NCI-H1105 (cell line): ENCODE measurements at regions not wholly inside any gene's neighbourhood (a gene's known extent, or its start where the extent isn't known, plus 50 kb on each side); places are given as distances from the start of the nearest gene placed in this dataset.

ENCODE experiments used
- DNase-seq: peaks from one replicate; lab custom pipeline; 2025; lab: John Stamatoyannopoulos, UW

DNA sequence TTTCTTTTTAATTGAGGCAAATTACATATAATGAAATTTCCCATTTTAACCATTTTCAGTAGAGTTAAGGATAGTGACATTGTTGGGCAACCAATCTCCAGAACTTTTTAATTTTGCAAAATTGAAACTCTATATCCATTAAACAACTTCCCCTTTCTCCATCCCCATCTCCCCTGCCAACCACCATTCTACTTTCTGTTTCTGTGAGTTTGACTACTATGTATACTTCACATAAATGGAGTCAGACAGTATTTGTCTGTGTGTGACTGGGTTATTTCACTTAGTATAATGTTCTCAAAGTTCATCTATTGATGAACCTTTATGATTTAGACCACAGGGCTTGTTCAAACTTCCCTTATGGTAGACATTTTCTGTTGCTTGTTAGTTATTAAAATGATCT, 364.5 kb upstream of the MAD2L1 start:
- DNase-seq, result no peak

DNA sequence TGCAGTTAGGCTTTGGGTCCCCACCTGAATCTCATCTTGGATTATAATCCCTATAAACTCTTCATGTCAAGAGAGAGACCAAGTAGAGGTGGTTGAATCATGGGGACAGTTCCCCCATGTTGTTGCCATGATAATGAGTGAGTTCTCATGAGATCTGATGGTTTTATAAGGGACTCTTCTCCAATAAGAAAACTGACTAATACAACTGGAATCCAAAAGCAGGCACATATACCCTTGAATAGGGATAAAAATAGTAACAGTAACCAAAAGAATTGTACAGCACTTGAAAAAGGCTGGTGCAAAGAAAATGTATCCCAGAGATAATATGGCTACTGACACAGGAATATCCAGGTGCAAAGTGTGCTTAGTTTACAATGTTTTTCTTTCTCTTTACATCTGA, 351.5 kb upstream of the MAD2L1 start:
- DNase-seq, result no peak

DNA sequence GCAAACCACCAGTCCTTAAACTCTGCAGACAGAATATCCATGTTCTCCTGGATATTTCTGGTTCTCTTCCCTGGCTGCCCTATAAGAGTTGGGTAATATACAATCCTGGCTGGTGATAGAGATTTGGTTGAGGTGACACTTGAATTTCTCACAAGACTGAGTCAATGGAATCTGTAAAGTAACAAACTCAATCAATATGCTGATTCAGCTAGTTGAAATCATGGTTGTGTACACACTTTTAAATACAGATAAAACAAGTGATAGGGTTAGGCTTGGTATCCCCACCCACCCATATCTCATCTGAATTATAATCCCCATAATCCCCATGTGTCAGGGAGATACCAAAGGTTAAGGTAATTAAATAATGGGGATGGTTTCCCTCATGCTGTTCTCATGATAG, 349.2 kb upstream of the MAD2L1 start:
- DNase-seq, result no peak

DNA sequence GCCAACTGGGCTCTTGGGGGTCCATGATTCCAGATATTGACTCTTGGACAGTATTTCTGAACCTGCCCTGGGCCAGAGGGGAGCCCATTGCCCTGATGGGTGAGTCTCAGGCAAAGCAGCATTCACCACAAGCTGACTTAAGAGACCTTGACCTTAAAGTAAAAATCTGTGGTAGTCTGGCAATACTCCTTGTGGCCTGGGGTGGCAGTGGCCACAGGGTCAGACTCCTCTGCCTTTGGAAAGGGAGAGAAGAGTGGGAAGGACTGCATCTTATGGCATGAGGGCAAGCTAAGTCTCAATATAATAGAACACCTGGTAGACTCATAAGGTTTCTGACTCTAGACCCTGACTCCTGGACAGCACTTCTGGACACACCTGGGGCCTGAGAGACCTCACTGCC, 340.3 kb upstream of the MAD2L1 start:
- DNase-seq, result no peak

DNA sequence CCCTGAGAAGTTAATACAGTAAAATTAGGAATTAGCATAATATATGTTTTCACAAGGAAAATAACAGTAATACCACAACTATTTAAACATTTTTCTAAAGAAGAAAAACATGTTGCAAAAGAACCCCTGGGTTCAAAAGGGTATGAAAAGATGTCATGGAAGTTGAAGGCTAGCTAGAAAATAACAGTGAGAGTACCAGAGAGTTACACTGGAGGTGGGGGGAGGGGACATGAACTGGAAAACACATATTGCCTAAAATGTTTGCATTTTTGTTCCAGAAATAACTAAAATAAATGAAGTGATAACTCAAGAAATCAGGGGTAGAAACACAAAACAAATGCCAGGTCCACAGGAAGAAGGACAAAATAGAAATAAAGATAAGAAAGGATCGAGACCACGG, 336.6 kb upstream of the MAD2L1 start:
- no peak for DNase-seq

DNA sequence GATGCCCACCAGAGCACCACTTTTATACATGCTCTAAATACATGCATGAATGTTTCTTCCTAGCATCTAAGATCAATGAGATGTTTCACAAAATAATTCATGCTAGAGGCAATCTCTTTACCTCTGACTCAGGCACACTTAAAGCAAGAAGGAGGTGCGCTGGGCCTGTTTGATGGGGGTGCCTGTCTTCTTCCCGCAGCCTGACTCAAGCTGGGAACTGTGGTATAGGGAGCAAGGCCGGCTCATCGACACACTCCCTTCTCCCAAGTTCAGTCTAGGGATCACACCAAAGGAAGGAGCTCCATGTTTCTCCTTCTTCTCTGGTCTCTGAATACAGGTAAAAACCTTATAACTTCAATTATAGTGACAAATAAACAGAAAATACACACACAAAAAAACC, 333.8 kb upstream of the MAD2L1 start:
- DNase-seq, result no peak

DNA sequence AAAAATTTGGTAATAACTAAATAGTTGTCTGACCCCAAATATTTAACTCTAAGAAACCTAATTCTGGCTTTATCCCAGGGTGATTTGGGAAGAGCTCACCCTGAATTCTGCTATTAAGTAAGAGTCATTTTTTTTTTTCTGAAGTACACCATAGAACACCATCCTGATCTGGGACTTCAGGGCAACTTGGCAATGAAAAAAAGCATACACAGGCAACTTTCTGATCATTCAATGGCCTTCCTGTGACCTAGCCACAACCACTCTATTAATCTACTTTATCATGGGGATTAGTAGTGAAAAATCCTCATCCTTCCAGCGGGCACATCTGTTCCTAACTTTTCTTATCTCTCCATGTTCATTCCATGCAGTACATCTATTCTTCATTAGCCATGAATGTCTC, 333.2 kb upstream of the MAD2L1 start:
- DNase-seq, result no peak

DNA sequence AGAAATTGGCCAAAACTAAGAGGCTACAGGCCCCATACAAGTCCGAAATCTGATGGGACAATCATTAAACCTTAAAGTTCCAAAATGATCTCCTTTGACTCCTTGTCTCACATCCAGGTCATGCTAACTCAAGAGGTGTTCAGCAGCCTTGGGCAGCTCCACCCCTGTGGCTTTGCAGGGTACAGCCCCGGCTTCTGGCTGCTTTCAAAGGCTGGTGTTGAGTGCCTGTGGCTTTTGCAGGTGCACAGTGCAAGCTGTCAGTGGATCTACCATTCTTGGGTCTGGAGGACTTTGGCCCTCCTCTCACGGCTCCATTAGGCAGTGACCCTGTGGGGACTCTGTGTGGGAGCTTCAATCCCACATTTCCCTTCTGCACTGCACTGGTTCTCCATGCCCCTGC, 329.1 kb upstream of the MAD2L1 start:
- DNase-seq, result no peak

DNA sequence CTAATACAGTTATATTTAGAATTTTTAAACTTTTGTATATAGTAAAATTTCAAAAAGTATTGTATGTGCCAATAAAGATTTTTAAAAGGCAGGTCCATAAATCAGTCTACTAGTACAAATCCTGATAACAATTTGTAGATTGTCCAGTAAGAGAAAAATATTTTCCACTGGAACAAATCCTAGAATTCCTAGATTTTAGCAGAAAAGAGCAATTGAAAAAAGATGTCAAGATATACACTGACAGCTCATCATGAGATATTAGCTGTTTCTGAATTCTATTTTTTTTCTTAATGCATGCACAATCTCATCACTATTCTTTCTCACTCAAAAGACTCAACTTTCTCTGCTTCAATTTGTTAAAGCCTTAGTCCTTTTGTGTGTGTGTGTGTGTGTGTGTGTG, 289.2 kb upstream of the MAD2L1 start:
- no peak for DNase-seq

DNA sequence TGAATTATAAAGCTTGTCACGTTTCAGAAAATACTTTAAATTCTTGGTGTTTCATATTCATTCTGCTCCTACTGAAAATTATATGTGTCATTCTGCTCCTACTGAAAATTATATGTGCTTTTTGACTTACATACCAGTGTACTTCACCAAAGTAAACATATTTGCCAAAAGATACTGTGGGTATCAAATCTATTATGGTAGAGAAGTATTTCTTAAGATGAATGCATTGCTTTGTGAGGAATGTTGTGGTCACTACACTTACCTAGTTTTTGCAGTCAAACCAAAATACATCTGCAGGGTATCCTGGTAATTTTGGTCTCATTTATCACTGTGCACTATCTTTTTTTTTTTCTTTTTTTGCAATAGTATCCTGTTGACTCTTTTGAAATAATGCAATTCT, 287.7 kb upstream of the MAD2L1 start:
- DNase-seq, result no peak

DNA sequence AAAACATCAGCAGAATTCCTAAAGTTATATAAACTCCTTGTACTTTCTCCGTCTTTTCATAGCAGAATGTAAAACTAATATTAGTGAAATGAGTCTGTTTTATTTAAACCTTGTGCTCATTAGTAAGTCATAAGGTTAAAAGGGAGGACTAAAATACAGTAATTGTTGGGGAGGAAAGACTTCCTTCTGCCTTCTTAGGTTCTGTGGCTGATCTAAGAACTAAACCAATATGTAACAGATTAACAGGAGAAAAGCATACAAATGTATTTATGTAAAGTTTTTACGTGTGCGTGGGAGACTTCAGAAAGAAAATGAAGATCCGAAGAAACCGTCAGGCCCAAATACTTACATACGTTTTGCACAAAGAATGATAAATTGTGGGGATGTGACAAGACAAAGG, 286.6 kb upstream of the MAD2L1 start:
- DNase-seq, result no peak

DNA sequence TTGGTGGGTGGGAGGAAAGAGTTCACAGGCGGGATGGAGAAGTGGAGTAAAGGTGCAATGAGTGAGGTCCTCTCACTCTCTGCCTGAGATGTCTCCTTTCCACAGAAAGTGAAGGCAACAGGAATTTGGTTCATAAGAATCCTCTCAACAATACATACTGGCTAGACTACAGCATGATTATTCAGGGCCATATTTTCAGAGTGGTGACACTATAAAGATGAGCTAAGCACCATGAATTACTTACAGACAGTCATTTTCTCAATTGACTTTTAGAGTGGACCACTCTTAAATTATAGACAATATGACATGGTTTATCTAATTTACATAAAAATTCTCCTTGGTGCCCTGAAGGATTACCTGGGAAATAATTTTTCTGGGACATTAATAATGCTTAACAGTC, 286.1 kb upstream of the MAD2L1 start:
- DNase-seq, result no peak

DNA sequence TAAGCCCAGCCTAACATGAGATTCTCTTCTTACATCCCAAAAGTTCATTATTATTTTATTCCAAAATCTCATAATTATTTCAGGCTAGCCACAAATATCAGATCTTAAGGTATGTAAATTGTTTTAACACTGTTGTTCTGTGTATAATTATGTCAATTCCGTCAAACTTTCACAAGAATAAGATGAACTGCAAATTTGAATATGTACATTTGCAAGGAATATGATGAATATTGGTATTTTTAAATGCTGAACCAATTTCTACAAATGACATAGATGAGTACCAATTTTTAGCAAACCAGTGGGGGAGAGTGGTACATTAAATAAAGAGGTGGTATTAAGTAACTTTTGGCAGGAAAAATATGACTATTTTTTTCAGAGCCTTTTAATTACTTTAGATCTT, 282.3 kb upstream of the MAD2L1 start:
- DNase-seq, result no peak

DNA sequence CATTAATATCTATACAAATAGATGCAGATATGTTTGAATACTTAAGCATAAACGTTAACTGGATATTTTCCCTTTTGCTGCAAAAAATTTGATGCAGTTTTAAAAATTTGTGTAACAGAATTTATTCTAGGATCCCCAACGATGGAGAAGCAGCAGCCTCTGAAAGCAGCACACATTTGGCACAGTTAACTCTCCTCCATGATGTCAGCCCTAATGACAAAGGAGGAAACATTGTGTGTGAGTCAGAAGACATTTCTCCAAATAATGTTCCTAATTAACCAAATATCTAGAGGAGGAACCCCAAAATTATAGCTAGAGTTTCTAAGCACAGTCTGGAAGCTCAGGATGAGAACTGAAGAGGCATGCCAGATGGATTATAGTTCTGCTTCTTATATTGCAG, 281.9 kb upstream of the MAD2L1 start:
- no peak for DNase-seq

DNA sequence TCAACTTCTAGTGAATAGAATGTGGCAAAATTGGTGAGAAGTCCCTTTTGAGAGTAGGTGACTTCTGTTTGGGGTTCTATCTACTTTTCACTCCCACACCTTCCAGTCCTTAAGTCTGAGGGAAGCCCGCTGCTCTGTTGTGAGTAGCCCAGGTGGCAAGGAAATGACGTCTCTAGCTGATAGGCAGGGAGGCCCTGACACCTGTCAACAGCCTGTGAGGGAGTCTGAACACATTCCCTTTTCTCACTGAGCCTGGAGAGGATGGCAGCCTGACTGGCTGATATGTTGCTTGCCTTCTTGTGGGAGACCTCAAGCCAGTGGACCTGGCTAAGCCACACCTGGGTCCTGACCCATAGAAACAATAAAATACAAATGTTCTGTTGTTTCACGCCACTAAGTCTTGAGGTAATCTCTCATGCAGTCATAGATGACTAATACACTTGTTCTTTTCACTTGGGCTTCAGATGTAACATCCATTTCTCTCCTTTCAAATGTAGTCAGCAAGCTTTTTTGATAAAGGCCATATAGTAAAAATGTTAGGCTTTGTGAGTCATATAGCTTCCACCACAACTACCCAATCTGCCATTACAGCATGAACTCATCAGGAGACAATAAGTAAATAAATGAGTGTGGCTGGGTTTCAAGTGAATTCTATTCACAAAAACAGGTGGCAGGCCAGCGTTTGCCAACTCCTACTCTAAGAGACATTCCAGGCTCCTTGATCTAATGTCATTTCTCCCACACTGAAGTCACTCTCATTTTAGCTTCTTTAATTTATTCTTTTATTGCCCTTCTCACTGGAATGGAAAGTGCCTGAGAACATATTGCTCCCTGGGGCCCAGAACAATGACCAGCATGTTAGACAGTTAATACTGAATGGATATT, 265.1 kb upstream of the MAD2L1 start:
- DNase-seq, result no peak

DNA sequence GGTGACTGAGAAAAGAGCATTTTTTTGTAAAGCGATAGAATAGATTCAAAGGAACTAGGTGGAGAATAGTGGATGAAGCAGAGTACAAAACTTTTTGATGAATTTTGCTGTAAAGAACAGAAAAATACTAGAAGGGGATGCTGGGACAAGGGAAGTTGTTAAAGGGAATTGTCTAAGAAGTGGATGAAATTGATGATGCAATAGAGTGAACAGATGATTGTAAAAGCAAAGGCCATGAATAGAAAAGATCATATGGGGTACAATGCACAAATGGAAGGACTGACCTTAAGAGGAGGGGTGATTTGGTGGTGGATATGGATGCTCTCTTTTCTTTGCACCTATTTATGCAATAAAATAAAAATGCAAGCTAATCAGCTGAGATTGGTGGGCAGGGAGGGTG, 262.7 kb upstream of the MAD2L1 start:
- no peak for DNase-seq

DNA sequence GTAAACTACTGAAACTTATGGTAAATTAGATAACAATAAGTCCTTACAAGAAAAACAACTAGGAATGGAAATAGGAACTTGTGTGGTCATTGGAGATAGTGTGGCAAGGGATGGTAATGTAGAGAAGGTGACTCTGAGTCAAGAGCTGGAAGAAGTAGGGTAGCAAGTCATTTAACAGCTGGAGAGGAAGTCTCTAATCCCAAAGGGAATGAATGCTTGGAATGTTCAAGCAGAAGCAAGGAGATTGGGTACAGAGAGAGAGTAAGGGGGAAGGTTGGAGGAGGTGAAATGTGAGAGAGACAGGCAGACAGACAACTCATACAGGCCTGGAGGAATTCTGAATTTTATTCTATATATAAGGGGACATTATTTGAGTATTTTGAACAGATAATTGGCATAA, 260.6 kb upstream of the MAD2L1 start:
- no peak for DNase-seq

DNA sequence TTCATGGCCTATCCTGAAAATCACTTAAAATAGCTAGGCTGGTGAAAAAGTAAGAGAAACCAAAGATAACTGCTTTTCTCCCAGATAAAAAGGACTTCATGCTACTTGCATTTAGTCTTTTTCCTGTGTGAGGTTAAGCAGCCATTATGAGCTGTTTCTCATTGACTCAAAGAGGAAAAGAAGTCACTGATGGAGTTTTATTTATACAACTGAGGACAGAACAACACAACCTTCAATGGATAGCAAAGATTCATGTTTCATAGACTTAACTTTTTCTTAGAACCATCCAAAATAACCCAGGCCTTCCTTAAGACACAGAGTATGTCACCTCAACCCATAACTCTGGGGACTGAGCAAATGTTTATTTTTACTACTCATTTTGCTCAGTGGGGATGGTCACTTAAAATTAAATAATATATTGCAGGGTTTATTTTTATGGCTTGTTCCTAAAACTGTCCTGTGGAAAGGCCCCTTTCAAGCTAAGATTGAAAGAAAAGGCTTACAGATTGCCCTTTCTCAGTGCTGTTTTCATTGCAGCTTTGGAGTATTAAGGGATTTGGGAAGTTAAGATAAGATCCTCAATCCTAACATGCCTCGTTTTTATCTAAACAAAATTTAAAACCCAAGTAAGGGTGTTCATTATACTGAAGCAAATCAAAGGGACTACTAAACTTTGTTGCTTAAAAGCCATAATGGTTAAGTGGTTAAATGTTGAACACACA, 252.6 kb upstream of the MAD2L1 start:
- no peak for DNase-seq

DNA sequence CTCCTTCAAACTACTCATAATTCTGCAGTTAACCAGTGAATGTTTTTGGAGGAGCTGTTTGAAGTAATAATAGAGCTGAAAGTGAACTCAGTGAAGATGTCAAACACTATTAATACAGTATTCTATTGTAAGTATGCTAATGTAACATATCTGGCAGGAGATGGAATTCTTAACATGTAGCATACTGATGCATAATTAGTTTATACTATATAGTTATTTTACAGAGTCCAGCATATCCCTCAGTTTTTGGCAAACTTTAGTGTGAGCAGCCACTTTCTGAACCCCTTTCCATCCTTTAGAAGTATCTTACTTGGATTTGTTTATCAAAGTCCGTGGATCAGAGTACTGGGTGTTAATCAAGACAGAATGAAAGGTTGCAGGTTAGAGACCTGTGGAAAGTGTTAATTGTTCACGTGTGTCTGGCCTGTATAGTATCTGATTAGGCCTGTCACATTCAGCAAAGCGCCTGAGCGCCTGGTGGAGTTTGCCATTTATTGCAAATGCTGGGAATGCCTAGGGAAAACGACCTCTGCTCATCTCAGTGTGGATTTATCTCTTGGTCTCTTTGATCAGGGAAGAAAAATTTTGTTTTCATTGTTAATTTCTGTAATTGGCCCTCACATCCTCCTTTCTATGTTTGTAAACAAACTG, 251.7 kb upstream of the MAD2L1 start:
- no peak for DNase-seq

DNA sequence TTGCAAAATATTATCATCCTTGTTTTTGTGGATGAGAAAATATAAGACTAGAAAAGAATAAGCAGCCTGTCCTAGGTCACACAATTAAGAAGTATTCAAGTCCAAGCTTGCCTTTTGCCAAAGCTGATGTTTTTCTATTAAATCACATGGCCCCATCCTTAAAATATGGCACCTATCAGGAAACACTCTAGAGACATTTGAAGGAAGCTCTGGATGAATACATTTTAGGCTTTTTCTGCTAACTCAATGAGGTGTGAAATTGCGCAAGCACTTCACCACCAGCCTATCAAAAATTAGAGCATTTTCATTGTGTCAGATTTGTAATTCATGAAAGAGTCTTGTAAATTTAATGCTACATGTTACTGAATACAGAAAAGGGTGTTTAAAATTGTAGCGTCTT, 251.1 kb upstream of the MAD2L1 start:
- DNase-seq, result peak; percentile 7

DNA sequence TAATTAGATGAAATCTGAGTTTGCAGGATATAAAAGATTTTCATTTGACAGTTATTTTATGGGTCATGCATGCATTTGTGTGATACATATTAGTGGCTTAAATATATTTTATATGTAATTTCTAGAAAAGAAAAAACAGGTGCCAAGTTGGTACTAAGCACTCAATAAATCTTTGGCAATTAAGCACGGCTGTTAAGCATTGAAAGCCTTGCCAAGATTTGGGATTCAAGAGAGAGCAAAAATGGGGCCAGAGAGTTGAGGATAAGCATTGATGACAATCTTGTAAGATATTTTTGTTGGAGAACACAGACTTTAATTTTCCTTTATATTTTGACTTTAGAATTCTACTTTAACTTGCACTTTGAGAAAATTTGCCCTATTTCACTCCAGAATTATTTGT, 249.8 kb upstream of the MAD2L1 start:
- peak; percentile 20 for DNase-seq

DNA sequence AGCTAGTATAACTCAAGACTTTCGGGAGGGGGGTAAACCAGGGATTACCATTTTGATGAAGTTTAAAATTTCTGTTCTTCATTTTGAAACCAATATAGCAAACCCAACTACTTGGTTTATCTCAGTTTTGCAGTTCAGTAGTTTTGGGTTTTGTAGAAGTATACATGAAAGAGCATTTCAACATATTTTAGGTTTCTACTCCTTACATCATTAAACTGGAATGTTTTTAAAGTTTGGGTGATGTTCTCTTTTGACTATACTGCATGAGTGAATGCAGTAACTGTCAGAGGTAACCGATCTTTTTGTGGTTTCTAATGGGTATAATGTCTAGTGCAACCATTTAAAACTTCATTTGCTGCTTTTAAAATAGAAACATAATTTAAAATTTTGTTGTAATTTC, 248.3 kb upstream of the MAD2L1 start:
- no peak for DNase-seq

DNA sequence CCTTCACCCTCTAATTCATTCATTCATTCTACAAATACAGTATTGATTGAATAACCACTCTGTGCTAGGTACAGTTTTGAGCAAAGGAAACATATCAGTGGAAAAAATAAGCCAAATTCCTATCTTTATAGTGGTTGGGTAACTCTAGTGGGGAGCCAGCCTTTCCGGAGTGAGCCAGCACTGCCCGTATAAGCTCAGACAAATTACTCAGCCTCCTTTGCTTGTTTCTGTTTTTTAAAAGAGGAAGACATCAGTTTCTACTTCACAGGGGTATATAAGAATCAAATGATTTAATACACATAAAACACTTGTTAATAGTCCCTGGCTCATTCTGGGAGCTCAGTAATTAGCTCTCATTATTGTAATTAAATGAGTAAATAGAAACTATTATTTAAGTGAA, 238.2 kb upstream of the MAD2L1 start:
- no peak for DNase-seq
